ENCODE measurements at regions not wholly inside any gene's neighbourhood (a gene's known extent, or its start where the extent isn't known, plus 50 kb on each side); places are given as distances from the start of the nearest gene placed in this dataset.

- no peak overlapping the region for H3K4me2 ChIP-seq (ENCODE audit: low read length)
- no peaks in the 10 kb centered on the region for H3K27me3 ChIP-seq (ENCODE audit: control insufficient read depth, insufficient read depth, low read length)
- no peak overlapping the region for H3K9ac ChIP-seq
- H3K9me3 ChIP-seq (ENCODE audit: control insufficient read depth, low read length) = no peaks in the 10 kb centered on the region
- H2AFZ ChIP-seq = no peak overlapping the region
- no peaks in the 10 kb centered on the region for H3K36me3 ChIP-seq (ENCODE audit: control insufficient read depth, insufficient read depth, low read length)
- no peaks in the 10 kb centered on the region for H3K79me2 ChIP-seq
- no peak for TF ChIP-seq CTCF (IDR thresholded peaks at IDR 0.05)
- no peak overlapping the region for H3K27ac ChIP-seq
- no peaks in the 10 kb centered on the region for H3K4me1 ChIP-seq
- no peak overlapping the region for H3K4me3 ChIP-seq (ENCODE audit: low read depth, low read length)
Observed at GRCh38 chr2:142769761-142770160, 107.7 kb upstream of the KYNU start.

DNA sequence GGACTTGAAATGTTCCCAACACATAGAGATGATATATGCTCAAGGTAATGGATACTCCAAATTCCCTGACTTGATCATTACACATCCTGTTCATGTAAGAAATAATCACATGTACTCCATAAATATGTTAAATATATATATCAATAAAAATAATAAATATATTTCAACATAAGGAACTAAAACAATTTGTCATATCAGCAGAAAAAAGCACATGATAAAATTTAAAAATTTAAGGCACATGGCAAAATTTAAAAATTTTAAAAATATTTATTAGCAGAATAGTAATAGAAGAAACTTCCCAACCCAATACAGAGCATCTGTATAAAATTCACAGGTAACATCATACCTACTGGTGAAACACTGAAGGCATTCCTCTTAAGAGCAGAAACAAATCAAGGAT, 109.6 kb upstream of the KYNU start:
- no peak overlapping the region for H2AFZ ChIP-seq
- H3K9me3 ChIP-seq (ENCODE audit: control insufficient read depth, low read length) = no peaks in the 10 kb centered on the region
- no peaks in the 10 kb centered on the region for H3K79me2 ChIP-seq
- H3K4me1 ChIP-seq = no peaks in the 10 kb centered on the region
- H3K36me3 ChIP-seq (ENCODE audit: control insufficient read depth, insufficient read depth, low read length) = no peaks in the 10 kb centered on the region
- H3K4me2 ChIP-seq (ENCODE audit: low read length) = no peak overlapping the region
- H3K27ac ChIP-seq = no peak overlapping the region
- H3K4me3 ChIP-seq (ENCODE audit: low read depth, low read length) = no peak overlapping the region
- TF ChIP-seq CTCF (IDR thresholded peaks at IDR 0.05) = no peak
- no peak overlapping the region for H3K9ac ChIP-seq
- no peaks in the 10 kb centered on the region for H3K27me3 ChIP-seq (ENCODE audit: control insufficient read depth, insufficient read depth, low read length)

- no peak overlapping the region for H3K9ac ChIP-seq
- no peaks in the 10 kb centered on the region for H3K79me2 ChIP-seq
- H3K4me3 ChIP-seq (ENCODE audit: low read depth, low read length) = no peak overlapping the region
- H3K27me3 ChIP-seq (ENCODE audit: control insufficient read depth, insufficient read depth, low read length) = no peaks in the 10 kb centered on the region
- H3K9me3 ChIP-seq (ENCODE audit: control insufficient read depth, low read length) = no peaks in the 10 kb centered on the region
- H3K36me3 ChIP-seq (ENCODE audit: control insufficient read depth, insufficient read depth, low read length) = no peaks in the 10 kb centered on the region
- no peak for TF ChIP-seq CTCF (IDR thresholded peaks at IDR 0.05)
- H3K27ac ChIP-seq = no peak overlapping the region
- H2AFZ ChIP-seq = no peak overlapping the region
- H3K4me1 ChIP-seq = no peaks in the 10 kb centered on the region
- H3K4me2 ChIP-seq (ENCODE audit: low read length) = no peak overlapping the region
Observed at GRCh38 chr2:142758973-142759372, 118.5 kb upstream of the KYNU start.

GRCh38 chr2:142757111-142757510, 120.4 kb upstream of the KYNU start:
- H3K27me3 ChIP-seq (ENCODE audit: control insufficient read depth, insufficient read depth, low read length) = no peaks in the 10 kb centered on the region
- no peak overlapping the region for H3K9ac ChIP-seq
- H3K4me1 ChIP-seq = no peaks in the 10 kb centered on the region
- no peak overlapping the region for H3K27ac ChIP-seq
- H3K79me2 ChIP-seq = no peaks in the 10 kb centered on the region
- no peaks in the 10 kb centered on the region for H3K36me3 ChIP-seq (ENCODE audit: control insufficient read depth, insufficient read depth, low read length)
- H3K9me3 ChIP-seq (ENCODE audit: control insufficient read depth, low read length) = peaks cover 3% of the 10 kb centered on the region
- no peak for TF ChIP-seq CTCF (IDR thresholded peaks at IDR 0.05)
- H3K4me3 ChIP-seq (ENCODE audit: low read depth, low read length) = no peak overlapping the region
- no peak overlapping the region for H3K4me2 ChIP-seq (ENCODE audit: low read length)
- no peak overlapping the region for H2AFZ ChIP-seq

DNA sequence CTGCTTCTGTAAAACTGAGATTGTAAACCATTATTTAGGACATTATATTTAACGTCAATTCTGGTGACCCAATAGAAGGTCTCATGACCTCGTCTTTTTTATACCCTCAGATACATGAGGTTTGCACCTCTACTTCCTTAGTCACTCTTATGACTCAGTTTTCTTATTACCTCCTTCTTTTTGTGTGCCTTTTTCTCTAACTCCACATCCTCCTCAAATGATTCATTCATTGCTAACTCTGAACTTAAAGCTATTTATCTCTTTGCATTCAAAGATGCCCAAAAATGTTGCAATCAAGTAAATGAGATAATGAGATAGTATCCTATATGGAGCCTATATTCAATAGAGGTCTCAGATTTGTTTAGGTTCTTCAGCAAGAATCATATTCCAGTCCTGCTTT, 121.0 kb upstream of the KYNU start:
- H3K4me2 ChIP-seq (ENCODE audit: low read length) = no peak overlapping the region
- H3K36me3 ChIP-seq (ENCODE audit: control insufficient read depth, insufficient read depth, low read length) = no peaks in the 10 kb centered on the region
- no peaks in the 10 kb centered on the region for H3K27me3 ChIP-seq (ENCODE audit: control insufficient read depth, insufficient read depth, low read length)
- no peaks in the 10 kb centered on the region for H3K4me1 ChIP-seq
- H3K9ac ChIP-seq = no peak overlapping the region
- H3K4me3 ChIP-seq (ENCODE audit: low read depth, low read length) = no peak overlapping the region
- H3K79me2 ChIP-seq = no peaks in the 10 kb centered on the region
- no peak for TF ChIP-seq CTCF (IDR thresholded peaks at IDR 0.05)
- peaks cover 3% of the 10 kb centered on the region for H3K9me3 ChIP-seq (ENCODE audit: control insufficient read depth, low read length)
- no peak overlapping the region for H3K27ac ChIP-seq
- no peak overlapping the region for H2AFZ ChIP-seq
